Esophagus squamous epithelium (tissue), 4 donors: ENCODE measurements at regions not wholly inside any gene's neighbourhood (a gene's known extent, or its start where the extent isn't known, plus 50 kb on each side); places are given as distances from the start of the nearest gene placed in this dataset.

ENCODE experiments used
- CTCF ChIP-seq, 6 experiments: fragments of 450-650 bp in 4 of 6; fragments of 200-600 bp in 2 of 6; sonication (generic) in 2 of 6; IDR thresholded peaks; one replicate each; pipeline ENCODE4 v1.5.1; 2016 to 2019; ENCODE audit warnings: antibody characterized with exemption in 6 of 6, mild to moderate bottlenecking in 4 of 6, moderate library complexity in 4 of 6
- POLR2A ChIP-seq, 4 donors: fragments of 450-650 bp; IDR thresholded peaks; one replicate each; pipeline ENCODE4 v1.6.1; 2017; ENCODE audit warnings: antibody characterized with exemption in 4 of 4, mild to moderate bottlenecking in 4 of 4, moderate library complexity in 3 of 4

GRCh38 chr1:29998686-29999085 lies 724.7 kb downstream of the MATN1 start:
- no peak for TF ChIP-seq CTCF (IDR thresholded peaks at IDR 0.05)
- TF ChIP-seq POLR2A (IDR thresholded peaks at IDR 0.05): no peak
